Dedifferentiated amniotic fluid mesenchymal stem cell (primary cell): ENCODE measurements at regions not wholly inside any gene's neighbourhood (a gene's known extent, or its start where the extent isn't known, plus 50 kb on each side); places are given as distances from the start of the nearest gene placed in this dataset.
"Not testable (repeated sequence)": the region's sequence is repeated elsewhere in the genome, so short reads cannot be mapped to it uniquely, and the experiment has no call there.

ENCODE experiments used
- DNase-seq: peaks from one replicate; pipeline ENCODE4 v3.0.0-alpha.2; 2016; ENCODE audit errors: extremely low spot score

DNA sequence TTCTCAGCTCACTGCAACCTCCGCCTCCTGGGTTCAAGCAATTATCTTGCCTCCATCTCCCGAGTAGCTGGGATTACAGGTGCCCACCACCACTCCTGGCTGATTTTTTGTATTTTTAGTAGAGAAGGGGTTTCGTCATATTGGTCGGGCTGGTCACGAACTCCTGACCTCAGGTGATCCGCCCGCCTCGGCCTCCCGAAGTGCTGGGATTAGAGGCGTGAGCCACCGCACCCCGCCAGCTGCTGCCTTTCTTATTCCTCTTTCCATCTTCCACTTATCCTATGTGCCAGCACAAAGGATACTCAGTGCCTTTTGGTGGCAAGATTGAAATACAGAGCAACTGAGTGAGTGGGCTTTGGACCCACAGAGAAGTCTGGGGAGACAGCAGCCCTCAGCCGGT is 97.6 kb upstream of the HES1 start:
- DNase-seq, result not testable (repeated sequence)

- no peak for DNase-seq
Observed at GRCh38 chr3:194038960-194039359, 97.0 kb upstream of the HES1 start.

DNA sequence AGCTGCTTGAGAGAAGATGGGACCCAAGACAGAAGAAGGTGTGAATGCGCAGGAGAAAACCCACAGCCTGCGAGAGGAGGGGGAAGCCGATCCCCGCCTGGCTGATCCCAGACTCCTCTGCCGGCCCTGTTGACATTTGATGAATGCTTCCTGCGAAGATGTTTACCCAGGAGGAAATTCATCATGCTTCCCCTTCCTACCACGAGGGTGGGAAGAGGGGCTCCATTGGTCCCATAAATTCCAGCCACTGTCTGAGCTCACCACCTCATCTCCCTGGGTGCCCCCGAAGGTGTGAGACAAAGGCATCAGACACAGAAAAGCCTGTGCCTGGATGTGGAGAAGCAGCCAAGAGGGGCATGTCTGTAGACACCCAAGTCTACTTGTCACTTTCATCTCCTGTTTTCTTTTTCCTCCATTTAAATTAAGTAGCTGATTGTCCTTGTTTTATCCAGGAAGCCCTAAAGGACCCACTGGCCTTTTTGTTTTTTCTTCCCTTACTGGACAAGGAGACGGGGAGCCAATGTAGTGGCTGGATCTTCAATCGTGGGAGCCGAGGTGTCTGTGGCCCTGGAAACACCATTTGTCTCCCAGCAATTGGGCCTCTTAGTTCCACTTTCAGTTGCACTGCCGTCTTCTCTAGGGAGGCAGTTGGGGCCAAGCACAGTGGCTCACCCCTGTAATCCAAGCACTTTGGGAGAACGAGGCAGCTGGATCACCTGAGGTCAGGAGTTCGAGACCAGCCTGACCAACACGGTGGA is 95.3 kb upstream of the HES1 start:
- no peak for DNase-seq

- DNase-seq, result peak; percentile 18
Observed at GRCh38 chr3:194042927-194043326, 93.0 kb upstream of the HES1 start.

DNA sequence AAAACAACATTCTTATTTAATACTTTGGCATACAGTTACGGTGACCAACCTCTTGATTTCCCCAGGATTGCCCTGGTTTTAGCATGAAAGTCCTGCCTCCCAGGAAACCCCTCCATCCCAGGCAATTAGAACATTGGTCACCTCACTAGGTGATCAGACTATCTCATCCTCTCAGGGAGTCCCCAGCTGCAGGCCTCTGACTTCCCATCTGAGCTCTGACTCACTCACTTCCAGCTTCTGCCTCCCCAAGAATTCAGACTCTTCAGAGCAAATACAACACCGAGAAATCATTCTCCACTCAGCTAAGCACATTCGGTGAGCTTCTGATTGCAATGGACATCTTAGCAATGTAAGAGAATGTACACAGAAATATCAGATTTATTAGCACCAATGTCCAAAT is 92.4 kb upstream of the HES1 start:
- DNase-seq, result peak; percentile 30

GRCh38 chr3:194045289-194045688 is 90.7 kb upstream of the HES1 start:
- DNase-seq, result no peak

DNA sequence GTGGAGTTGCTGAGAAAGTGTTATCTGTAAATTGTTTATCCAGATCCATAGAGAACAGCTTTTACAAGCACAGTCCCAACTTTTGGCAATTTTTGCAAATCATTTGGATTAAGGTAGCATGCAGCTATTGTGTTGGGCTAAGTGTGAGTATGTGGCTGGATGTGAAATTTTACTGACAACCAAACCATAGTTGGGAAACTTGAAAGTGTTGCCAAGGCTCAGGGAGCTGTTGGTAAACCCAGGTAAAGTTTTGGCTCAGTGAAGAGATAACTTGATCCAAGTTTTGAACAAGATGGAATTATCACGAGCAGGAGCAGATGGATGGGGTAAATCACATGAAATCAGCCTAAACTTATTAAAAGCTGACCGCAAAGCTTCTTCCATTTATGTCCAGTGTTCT is 90.0 kb upstream of the HES1 start:
- DNase-seq, result no peak

GRCh38 chr3:194046531-194046930 is 89.4 kb upstream of the HES1 start:
- DNase-seq, result no peak

DNA sequence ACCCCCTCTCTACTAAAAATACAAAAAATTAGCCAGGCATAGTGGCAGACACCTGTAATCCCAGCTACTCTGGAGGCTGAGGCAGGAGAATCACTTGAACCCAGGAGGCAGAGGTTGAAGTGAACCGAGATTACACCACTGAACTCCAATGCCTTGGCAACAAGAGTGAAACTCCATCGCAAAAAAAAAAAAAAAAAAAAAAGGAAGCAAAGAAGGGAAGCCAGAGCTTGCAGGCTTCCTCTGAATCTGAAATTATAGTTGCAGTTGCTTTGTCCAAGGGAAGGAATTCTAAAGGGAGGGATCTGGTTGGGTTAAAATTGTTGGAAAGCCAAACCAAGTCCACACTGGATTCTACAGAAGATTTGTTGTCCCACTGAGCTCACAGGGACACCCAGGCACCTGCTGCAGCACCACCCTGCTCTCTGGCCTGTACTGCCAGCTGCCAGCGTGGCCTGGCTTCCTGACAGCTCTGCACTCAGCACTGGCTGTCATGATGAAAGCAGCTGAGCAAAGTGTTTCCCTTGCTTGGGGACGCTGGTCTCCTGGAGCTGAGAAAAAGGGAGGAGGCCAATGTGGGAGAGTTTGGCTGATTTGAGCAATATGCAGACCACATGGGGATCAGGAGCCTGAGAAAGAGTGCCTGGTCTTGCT is 88.8 kb upstream of the HES1 start:
- no peak for DNase-seq

DNA sequence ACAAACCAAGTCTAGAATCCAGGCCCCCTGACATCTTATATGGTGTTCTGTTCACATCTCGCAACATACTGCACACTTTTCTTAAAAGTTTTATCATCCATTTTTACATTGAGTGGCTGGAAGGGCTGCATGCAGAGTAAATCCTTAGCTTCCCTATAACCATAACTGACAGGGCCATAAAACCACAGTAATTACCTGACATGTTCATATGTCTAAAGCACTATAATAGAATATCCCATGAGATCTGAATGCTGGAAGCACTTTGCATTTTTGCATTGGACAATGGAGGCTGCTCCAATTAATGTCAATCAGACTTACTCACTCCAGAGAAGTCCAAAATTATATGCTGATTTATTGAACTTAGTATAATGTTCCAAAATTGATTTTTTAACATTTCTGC is 86.6 kb upstream of the HES1 start:
- DNase-seq, result no peak

DNA sequence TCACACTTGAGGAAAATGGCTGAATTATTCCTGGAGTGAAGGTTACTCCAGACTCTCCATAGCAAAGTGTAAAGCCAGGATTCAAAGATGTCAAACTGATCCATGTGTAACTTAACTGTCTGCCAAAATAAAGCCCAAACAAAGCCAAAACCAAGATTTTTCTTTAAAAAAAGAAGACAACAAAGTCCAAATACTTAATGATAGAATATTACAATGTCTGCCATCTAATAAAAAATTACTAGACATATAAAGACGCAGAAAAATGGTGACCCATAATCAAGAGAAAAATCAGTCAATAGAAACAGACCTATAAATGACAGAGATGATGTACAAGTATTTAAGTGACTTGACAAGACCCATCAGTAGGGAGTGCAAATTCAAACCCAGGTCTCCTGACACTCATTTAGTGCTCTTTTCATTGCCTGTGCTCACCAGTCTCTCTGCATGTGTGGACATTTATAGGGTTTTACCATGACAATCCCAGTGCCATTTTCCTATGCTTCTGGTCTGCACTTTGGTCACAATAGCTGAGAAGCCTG is 85.1 kb upstream of the HES1 start:
- DNase-seq, result no peak

DNA sequence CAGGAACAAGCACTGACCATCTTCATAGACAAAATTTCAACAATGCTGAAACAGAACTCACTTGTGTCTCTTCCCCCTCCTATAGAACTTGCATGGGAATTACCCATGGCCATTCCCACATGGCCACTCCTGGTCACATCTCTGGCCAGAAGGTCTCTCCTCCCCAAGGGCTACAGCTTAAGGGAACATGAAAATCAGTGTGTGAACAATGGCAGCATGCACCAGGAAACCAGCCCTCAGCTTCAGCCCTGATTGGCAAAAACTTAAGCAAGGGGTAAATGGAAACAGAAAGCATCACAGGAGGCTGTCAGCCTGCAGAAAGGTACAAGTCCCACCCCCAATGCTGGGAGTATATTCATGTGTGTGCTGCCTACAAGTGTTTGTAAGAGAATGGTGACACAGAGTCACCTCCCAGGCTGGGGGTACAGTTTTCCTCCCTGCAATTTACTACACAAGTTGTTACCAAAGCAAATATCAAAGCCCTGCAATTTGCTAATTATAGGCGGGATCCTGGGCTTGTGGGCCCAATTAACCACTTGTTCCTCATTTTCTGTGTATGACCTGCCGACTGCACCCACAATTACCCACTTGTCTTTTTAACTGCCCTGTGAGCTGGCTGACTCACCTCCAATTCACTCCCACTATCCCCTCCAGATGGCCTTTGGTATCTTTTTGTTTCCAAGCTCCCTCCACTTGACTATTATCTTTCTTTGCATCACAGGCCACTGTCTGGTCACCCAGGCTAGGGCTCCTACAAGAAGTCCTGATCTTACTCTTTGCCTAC is 84.4 kb upstream of the HES1 start:
- DNase-seq, result no peak

GRCh38 chr3:194053136-194053535 is 82.8 kb upstream of the HES1 start:
- no peak for DNase-seq

GRCh38 chr3:194054016-194054415 is 81.9 kb upstream of the HES1 start:
- no peak for DNase-seq

DNA sequence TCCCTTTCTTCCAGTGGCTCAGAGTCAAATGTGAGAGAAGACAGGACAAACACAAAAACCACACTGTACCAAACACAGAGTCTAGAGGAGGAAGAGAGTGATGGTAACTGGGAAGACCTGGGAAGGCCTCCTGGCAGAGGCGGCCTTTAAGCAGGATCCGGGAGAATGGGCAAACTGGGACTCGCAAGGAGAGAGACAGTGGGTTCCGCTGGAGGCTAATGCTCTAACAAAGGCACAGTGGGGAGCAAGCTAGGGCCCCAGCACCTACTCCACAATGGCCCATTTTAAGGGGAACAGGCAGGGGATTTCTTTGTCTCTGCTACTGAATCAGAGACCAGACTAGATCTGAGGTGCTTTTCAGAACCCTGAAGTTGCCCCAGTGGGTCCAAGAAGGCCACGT is 81.4 kb upstream of the HES1 start:
- no peak for DNase-seq

DNA sequence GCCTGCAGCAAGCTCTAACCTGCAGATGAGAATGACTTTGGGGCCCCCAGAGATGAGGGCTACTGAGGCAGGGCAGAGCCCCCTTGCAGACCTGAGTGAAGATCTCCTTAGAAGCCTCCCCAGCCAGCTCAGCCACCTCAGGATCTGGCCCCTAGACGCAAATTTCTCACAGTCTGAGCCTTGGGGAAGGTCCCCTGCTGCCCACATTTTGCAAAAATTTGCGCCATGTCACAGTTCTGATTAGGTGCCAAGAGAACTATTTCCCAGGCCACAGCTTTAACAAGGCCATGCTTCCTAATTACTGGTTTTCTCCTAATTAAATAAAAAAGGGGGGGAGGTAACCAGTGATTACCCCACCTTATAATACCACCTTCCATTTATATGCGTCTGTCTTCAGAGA is 81.0 kb upstream of the HES1 start:
- DNase-seq, result no peak

GRCh38 chr3:194056323-194056722 is 79.6 kb upstream of the HES1 start:
- DNase-seq, result not testable (repeated sequence)

DNA sequence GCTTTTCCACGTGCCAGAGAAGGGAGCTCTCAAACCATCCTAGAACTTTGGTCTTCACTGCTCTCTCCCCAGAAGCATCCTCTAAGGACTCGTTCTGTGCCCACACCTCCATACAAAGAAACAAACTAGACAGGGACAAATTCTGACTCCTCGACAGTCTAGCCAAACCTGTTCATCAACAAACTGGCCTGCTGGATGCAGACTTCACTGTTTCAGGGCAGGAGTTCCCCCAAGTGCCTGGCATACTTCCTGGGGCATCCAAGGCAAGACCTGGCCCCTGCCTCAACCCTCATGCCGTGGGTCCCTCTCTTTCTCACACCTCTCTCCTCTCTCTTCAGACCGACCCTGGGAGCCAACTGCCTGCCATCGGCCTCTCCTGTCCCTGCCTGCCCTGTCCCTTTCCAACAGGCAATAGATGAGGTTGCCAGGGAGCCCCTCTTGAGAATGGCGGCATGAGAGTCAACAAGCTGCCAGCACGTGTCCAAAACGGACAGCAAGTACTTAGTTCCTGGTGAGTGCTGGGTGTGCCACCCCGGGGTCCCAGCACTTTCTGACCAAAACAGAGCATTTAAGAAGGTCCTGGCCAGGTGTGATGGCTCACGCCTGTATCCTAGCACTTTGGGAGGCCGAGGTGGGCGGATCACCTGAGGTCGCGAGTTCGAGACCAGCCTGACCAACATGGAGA is 79.1 kb upstream of the HES1 start:
- DNase-seq, result no peak

DNA sequence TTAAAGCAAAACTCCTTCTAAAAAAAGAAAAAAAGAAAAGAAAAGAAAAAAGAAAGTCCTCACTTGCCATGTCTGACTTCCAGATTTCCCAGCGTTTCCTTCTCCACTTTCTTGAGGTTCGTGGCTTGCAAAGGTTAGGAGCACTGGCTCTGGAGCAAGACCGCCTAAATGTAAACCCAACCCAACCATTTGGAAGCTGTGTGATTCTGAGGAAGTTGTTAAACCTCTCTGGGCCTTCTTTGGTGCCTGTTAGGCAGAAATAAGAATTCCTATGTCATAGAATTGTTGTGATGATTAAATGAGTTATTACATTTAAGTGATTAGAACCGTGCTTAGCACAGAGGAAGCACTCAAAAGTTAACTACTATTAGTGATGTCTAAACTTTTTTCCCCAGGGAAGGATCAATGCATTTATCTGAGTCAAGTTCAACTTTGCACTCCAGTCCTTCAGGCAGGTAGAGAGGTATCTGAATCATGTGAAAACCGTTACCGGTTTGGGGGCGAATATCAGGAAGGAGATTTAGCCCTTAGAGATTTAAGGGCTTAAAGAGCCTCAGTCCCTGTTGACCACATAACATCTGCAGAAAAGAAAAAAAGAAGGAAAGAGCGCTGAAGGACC is 78.3 kb upstream of the HES1 start:
- no peak for DNase-seq

DNA sequence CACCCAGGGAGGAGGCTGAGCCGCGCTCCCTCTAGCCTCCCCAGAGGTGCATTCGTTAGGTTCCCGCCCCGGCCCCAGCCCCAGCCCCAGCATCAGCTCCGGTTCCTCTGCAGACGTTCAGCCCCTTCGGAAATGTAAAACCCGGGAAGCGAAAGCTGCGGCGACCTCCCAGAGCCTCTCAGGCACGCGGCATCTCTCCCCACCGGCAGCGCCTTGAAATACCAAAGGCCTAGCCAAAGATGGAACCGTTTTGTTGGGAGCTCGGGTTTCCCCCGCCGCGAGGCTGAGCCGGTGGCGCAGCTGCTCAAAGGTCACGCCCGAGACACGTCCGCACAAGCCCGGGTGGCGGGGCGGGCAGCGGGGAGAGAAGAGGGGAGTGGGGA is 77.8 kb upstream of the HES1 start:
- no peak for DNase-seq

GRCh38 chr3:194058753-194059152 is 77.2 kb upstream of the HES1 start:
- DNase-seq, result no peak
